ENCODE measurements at regions not wholly inside any gene's neighbourhood (a gene's known extent, or its start where the extent isn't known, plus 50 kb on each side); places are given as distances from the start of the nearest gene placed in this dataset.

DNA sequence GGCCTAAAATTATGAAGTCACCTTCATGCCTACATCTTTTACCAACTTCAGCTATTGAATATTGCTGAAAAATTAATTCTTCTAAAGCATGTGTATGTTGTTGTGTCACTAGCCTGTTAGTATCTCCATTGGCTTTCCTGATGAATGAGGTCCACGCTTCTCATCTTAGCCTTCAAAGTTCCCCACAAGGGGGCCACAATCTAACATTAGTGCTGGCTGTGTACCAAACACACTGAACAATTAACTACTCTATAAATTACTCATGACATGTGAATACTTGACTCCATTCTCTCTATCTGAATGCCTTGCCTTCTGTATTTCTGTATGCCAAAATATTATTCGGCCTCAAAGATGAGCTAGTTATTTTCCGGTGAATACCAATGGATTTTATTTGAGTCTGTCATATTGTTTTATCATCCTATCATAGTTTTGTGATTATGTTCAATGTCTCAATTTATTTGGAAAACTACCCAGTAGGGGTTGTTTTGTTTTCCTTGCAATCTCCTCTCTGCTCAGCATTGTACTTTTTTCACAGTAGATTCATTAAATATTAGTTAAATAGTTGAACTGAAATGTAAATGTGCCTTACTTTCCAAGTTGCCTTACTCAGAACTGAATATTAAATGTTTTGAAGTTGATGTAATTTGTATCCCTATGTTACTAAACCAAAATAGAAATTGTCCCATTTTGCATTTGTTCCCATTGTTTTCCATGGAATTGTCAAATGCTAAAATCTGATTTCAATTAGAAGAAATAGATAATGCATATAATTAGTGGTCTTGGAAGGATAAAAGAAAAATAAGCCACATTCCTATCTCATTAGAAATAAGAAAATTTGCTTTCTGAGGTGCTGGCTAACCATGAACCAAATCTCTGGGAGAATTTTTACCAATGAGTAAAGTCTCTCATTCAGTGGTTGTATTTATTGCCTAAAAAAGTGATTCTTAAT is 208.4 kb upstream of the COL3A1 start:
- TF ChIP-seq, protein P1, sequence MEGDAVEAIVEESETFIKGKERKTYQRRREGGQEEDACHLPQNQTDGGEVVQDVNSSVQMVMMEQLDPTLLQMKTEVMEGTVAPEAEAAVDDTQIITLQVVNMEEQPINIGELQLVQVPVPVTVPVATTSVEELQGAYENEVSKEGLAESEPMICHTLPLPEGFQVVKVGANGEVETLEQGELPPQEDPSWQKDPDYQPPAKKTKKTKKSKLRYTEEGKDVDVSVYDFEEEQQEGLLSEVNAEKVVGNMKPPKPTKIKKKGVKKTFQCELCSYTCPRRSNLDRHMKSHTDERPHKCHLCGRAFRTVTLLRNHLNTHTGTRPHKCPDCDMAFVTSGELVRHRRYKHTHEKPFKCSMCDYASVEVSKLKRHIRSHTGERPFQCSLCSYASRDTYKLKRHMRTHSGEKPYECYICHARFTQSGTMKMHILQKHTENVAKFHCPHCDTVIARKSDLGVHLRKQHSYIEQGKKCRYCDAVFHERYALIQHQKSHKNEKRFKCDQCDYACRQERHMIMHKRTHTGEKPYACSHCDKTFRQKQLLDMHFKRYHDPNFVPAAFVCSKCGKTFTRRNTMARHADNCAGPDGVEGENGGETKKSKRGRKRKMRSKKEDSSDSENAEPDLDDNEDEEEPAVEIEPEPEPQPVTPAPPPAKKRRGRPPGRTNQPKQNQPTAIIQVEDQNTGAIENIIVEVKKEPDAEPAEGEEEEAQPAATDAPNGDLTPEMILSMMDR (conservative IDR thresholded peaks at IDR 0.05 in 1 of 2, IDR thresholded peaks at IDR 0.05 in 1 of 2; ENCODE audit: low read depth in 1 of 2, low read length in 2 of 2), result peak; percentile 4 to 34
- TF ChIP-seq EZH2 (IDR thresholded peaks at IDR 0.05; ENCODE audit: low read length, missing control alignments), result no peak
